ENCODE measurements at regions not wholly inside any gene's neighbourhood (a gene's known extent, or its start where the extent isn't known, plus 50 kb on each side); places are given as distances from the start of the nearest gene placed in this dataset.

DNA sequence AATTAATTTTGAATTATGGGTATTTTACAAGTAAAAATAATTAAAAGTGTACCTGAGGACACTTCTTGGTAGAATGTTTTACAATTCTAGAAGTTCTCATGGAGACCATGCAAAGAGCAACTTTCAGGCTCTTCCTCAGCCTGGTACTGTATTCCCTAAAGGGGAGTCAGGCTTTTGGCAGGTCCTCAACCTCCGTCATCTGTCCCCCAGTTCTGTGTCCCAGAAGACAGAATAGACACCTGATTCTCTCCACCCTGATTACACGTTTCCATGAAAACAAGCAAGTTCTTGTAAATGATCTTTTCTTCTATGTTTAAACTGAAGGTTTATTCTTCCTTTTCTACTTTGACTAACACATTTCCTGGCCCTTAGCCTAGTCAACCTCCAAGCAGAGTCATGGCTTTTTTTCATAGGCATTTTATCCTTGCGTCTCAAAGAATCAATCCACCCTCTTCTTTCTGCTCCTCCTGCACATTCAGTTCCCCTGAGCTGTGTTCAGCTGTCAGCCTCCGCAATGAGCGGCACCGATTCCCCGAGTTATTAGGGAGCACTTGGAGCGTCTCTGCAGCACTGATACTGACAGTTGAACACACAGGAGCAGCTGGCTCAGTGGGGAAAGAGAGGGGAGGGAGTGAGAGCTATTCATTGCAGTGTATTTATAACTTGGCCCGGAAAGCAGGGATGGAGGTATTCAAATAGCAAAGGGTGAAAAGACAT, 1082.4 kb upstream of the MAP3K7 start:
- DNase-seq, result no peak

GRCh38 chr6:91667596-91667995, 1080.7 kb upstream of the MAP3K7 start:
- DNase-seq, result no peak

- DNase-seq, result no peak
Observed at GRCh38 chr6:91664327-91664959, 1077.6 kb upstream of the MAP3K7 start.

GRCh38 chr6:91660893-91661292, 1074.0 kb upstream of the MAP3K7 start:
- no peak for DNase-seq

GRCh38 chr6:91659891-91660290, 1073.0 kb upstream of the MAP3K7 start:
- DNase-seq, result no peak

DNA sequence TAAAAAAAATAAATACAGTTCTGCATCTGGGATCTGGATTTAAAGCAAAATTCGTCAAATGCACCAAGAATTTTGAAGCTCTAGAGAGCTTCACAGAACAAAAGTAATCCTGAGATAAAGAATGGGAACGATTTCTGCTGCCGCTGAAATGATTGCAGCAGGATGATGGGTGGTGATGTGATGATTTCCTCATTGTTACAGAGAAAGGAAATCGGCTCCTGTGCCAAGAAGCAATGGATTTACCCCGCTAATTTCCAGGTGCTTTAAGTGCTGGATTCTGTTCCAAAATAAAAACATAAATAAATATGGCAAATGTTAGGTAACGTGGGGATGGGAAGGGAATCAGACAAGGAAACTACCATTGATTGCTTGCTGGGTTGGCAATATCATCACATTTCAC, 1067.9 kb upstream of the MAP3K7 start:
- DNase-seq, result no peak

DNA sequence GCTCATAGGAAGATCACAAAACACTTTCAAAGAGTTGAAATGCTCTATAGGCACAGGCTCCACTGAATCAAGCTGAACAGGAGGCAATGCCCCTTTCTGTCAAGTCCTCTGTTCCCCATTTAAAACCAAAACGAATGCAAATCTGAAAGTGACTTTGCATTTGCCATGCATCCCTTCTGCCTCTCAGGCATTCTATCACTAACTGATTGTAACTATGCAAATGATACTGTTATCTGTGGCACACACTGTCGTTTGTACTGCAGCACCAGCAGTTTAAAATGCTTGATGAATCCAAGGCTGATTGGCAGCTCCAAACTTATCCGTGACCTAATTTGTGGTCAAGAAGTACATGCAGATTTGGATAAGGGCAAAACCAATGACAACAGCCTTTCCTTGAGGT, 1067.5 kb upstream of the MAP3K7 start:
- no peak for DNase-seq

GRCh38 chr6:91653895-91654294, 1067.0 kb upstream of the MAP3K7 start:
- no peak for DNase-seq

GRCh38 chr6:91653076-91653723, 1066.3 kb upstream of the MAP3K7 start:
- no peak for DNase-seq

GRCh38 chr6:91646649-91647048, 1059.8 kb upstream of the MAP3K7 start:
- DNase-seq, result no peak

DNA sequence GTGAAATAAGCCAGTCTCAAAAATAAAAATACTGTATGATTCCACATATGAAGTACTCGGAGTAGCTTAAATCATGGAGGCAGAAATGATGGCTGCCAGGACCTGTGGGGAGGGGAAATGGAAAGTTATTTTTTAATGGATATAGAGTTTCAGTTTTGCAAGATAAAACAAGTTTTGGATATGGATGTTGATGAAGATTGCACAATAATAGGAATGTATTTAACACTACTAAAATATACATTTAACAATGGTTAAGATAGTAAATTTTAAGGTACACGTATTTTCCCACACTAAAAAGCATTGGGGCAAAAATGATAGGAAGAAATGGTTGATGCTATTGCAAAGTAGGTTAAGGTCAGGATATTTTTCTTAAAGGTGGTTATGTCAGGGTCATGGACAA, 1058.9 kb upstream of the MAP3K7 start:
- DNase-seq, result no peak

GRCh38 chr6:91637217-91637616, 1050.3 kb upstream of the MAP3K7 start:
- DNase-seq, result no peak

DNA sequence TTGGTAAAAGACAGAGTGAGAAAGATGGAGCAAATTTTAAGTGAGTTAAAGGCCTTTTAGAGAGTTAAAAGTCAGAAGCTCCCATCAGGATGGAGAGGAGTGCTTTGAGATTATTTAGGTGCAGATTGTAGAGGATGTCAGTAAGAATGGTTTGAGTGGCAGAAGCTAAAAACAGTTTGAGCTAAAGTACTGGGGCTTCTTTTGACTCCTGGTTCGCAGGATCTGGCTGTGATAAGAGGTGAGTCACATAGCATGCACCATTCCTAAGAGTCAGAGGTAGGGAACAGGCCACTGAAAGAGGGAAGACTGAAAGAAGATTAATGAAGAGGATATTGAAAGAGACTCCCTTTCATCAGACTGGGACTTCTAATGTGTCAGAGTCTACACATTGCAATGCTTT, 1047.9 kb upstream of the MAP3K7 start:
- no peak for DNase-seq

DNA sequence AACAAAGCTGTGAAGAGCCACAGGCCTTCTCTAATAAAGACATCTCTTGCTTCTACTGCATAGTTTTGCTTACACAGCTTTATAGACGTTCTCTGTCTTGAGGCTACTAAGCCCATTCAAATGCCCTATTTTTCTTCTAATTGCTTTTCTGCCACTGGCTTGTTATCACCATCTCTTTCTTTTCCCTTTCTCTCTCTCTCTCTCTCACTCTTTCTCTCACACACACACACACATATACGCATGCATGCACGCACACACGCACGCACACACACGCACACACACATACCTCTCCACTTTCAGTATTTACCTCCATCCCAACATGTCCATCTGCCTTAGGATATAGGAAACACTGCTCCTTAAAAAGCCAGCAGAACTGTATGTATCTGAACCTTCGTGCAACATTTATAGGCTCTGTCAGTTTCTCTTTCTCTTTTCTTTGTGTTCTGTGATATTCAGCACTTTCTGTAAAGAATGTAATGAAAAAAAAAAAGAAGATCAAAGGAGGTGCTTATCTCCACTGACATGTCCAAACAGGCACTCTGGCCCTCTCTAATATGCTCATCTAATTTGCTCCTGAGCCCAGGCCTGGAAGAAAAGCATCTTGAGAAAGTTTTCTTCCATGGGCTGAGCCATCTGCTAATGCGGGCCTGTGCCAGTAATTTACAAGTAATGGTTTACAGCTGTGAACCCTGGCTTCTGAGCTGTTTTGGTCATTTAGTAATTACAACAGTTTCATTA, 1046.7 kb upstream of the MAP3K7 start:
- no peak for DNase-seq

- no peak for DNase-seq
Observed at GRCh38 chr6:91632308-91632707, 1045.4 kb upstream of the MAP3K7 start.

- no peak for DNase-seq
Observed at GRCh38 chr6:91631227-91631626, 1044.4 kb upstream of the MAP3K7 start.

DNA sequence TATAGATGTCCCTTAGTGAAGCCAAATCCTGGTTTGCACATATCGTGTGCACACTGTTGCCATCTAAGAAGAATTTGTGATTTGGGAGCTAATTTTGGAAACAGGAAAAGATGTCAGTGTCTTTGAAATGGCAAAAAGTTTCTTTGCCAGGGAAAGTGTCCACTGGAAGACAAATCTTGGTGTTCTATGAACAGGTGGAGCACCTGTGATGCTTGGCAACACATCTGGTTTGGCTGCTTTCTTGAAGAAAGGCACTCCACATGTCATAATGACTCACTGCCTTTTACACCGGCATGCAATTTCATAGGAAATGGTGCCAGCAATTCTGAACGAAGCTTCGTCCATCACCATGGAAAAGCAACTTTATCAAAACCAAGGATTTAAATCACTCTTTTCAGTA, 1040.0 kb upstream of the MAP3K7 start:
- DNase-seq, result no peak

GRCh38 chr6:91613481-91613880, 1026.6 kb upstream of the MAP3K7 start:
- no peak for DNase-seq

GRCh38 chr6:91611190-91611589, 1024.3 kb upstream of the MAP3K7 start:
- no peak for DNase-seq

- DNase-seq, result no peak
Observed at GRCh38 chr6:91608428-91608827, 1021.6 kb upstream of the MAP3K7 start.

- no peak for DNase-seq
Observed at GRCh38 chr6:91606148-91606901, 1019.5 kb upstream of the MAP3K7 start.

GRCh38 chr6:91600561-91600960, 1013.7 kb upstream of the MAP3K7 start:
- DNase-seq, result no peak

DNA sequence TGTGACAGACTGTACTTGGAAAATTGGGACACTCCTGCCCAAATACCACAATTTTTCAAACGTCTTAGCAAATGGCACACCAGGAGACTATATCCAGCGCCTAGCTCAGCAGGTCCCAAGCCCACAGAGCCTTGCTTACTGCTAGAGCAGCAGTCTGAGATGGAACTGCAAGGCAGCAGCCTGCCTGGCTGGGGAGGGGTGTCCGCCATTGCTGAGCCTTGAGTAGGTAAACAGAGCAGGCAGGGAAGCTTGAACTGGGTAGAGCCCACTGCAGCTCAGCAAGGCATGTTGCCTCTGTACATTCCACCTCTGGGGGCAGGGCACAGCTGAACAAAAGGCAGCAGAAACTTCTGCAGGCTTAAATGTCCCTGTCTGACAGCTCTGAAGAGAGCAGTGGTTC, 1003.3 kb upstream of the MAP3K7 start:
- DNase-seq, result no peak
